GM23248 (cell line): ENCODE measurements at regions not wholly inside any gene's neighbourhood (a gene's known extent, or its start where the extent isn't known, plus 50 kb on each side); places are given as distances from the start of the nearest gene placed in this dataset.

Experiments
- EZH2 ChIP-seq: fragments of 200-600 bp; sonication (generic); IDR thresholded peaks from 2 replicates; pipeline ENCODE4 v1.6.1; 2018; ENCODE audit warnings: antibody characterized with exemption, mild to moderate bottlenecking; ENCODE audit not compliant: insufficient read depth, poor library complexity, severe bottlenecking
- EZH2phosphoT487 ChIP-seq: fragments of 200-600 bp; sonication (generic); IDR thresholded peaks from 2 replicates; pipeline ENCODE4 v1.6.1; 2018; ENCODE audit warnings: antibody characterized with exemption, moderate library complexity, mild to moderate bottlenecking, low read depth; ENCODE audit not compliant: insufficient read depth

DNA sequence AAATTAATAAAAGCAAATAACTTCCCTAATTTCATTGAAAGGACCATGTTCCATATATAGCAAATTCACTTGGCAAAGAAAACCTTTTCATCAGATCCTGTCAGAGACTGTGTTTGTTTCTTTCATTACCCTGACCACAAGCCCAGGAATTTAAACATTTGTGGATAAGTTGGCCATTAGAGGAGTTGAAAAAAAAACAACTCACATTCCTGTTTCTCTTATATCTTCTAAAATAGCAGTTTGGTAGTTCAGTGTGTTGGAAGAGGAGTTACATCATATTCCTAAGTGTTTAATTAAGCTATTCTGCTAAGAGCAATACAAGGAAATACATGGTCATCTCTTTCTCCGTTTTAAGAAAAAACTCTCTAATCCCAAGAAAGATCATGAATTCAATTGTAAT lies 505.6 kb downstream of the TLE1 start:
- no peak for TF ChIP-seq EZH2
- no peak for TF ChIP-seq EZH2phosphoT487
